ENCODE measurements at regions not wholly inside any gene's neighbourhood (a gene's known extent, or its start where the extent isn't known, plus 50 kb on each side); places are given as distances from the start of the nearest gene placed in this dataset.
A peak's percentile ranks its signal among the peaks of the same experiment; 100 is the strongest.

GRCh38 chr20:58088105-58088504 is 140.3 kb downstream of the ANKRD60 start:
- DNase-seq (ENCODE audit: low read depth): no peak
- in situ Hi-C loops (cut with HindIII; ENCODE audit: low sequenced_read_pairs): no loop called here
- no peak for TF ChIP-seq CTCF (IDR thresholded peaks at IDR 0.05; ENCODE audit: low read depth, low read length, missing control alignments)
- no peak overlapping the region for H3K4me3 ChIP-seq (ENCODE audit: low read depth, low read length)

GRCh38 chr20:58087562-58087858 is 140.9 kb downstream of the ANKRD60 start:
- no peak for TF ChIP-seq CTCF (IDR thresholded peaks at IDR 0.05; ENCODE audit: low read depth, low read length, missing control alignments)
- in situ Hi-C loops (cut with HindIII; ENCODE audit: low sequenced_read_pairs): no loop called here
- DNase-seq (ENCODE audit: low read depth): no peak
- no peak overlapping the region for H3K4me3 ChIP-seq (ENCODE audit: low read depth, low read length)

- DNase-seq (ENCODE audit: low read depth): no peak
- peak; percentile 95 for TF ChIP-seq CTCF (IDR thresholded peaks at IDR 0.05; ENCODE audit: low read depth, low read length, missing control alignments)
- no peak overlapping the region for H3K4me3 ChIP-seq (ENCODE audit: low read depth, low read length)
- in situ Hi-C loops (cut with HindIII; ENCODE audit: low sequenced_read_pairs): no loop called here
Measured at GRCh38 chr20:58086763-58087561, 141.5 kb downstream of the ANKRD60 start.

- DNase-seq (ENCODE audit: low read depth): no peak
- no peak overlapping the region for H3K4me3 ChIP-seq (ENCODE audit: low read depth, low read length)
- no peak for TF ChIP-seq CTCF (IDR thresholded peaks at IDR 0.05; ENCODE audit: low read depth, low read length, missing control alignments)
- in situ Hi-C loops (cut with HindIII; ENCODE audit: low sequenced_read_pairs): no loop called here
Measured at GRCh38 chr20:58084966-58085365, 143.5 kb downstream of the ANKRD60 start.

GRCh38 chr20:58084566-58084965 is 143.9 kb downstream of the ANKRD60 start:
- no peak overlapping the region for H3K4me3 ChIP-seq (ENCODE audit: low read depth, low read length)
- no peak for TF ChIP-seq CTCF (IDR thresholded peaks at IDR 0.05; ENCODE audit: low read depth, low read length, missing control alignments)
- in situ Hi-C loops (cut with HindIII; ENCODE audit: low sequenced_read_pairs): no loop called here
- DNase-seq (ENCODE audit: low read depth): no peak

GRCh38 chr20:58081846-58082245 is 146.6 kb downstream of the ANKRD60 start:
- DNase-seq (ENCODE audit: low read depth): peak; percentile 73
- in situ Hi-C loops (cut with HindIII; ENCODE audit: low sequenced_read_pairs): no loop called here
- no peak overlapping the region for H3K4me3 ChIP-seq (ENCODE audit: low read depth, low read length)
- no peak for TF ChIP-seq CTCF (IDR thresholded peaks at IDR 0.05; ENCODE audit: low read depth, low read length, missing control alignments)

All from astrocyte of the cerebellum (primary cell).